ENCODE measurements at regions not wholly inside any gene's neighbourhood (a gene's known extent, or its start where the extent isn't known, plus 50 kb on each side); places are given as distances from the start of the nearest gene placed in this dataset.

DNA sequence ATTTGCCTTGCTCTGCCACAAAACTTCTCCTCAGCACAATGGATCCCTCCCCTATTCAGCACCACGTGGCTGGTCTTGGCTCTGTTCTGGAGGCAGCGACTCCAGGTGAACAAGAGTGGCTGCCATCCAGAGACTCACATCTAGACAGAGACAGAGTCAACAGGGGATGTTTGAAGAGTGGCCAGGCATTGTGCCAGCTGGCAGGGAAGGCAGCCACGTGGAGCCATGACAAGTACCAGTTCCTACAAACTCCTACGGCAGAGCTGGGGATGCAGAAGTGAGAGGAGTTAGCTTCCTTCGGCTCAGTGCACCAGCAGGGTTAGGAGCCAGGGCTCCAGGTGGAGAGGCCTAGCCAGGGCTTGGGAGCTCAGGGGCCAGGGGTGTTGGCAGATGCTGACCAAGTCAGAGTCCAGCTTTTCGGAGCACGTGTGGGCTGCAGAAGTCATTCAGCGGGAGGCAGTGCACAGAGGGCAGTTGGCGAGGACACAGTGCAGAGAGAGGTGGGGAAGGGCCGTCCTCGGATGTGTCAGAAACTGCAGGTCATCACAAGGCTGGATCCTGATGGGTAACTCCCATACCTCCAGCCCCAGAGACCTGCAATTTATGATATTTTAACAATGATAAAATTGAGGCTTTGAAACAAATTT, 171.7 kb upstream of the PDE10A start:
- Histone ChIP-seq H3K4me3 (ENCODE audit: low read depth in 1 of 2, low read length in 2 of 2) (no peak overlapping the region), H3K27ac (ENCODE audit: low read length) (no peak overlapping the region), H3K9ac (ENCODE audit: low read depth, low read length) (no peak overlapping the region), H3K9me3 (ENCODE audit: insufficient read depth, low read length, severe bottlenecking) (no peaks in the 10 kb centered on the region), H2AFZ (ENCODE audit: low read depth, low read length) (no peak overlapping the region), H3K79me2 (ENCODE audit: insufficient read depth, low read length) (no peaks in the 10 kb centered on the region), H3K4me2 (ENCODE audit: insufficient read depth, low read length) (no peak overlapping the region), H3K36me3 (ENCODE audit: insufficient read depth, low read length) (no peaks in the 10 kb centered on the region), H3K4me1 (ENCODE audit: insufficient read depth, low read length) (peaks cover 19% of the 10 kb centered on the region), H4K20me1 (ENCODE audit: insufficient read depth, low read length) (no peaks in the 10 kb centered on the region), H3K27me3 (ENCODE audit: insufficient read depth, low read length, poor library complexity) (no peaks in the 10 kb centered on the region)
- DNase-seq (no peak), ATAC-seq (ENCODE audit: insufficient read depth, low read depth) (no peak)
- TF ChIP-seq EZH2 (IDR thresholded peaks at IDR 0.05; ENCODE audit: borderline replicate concordance, low read depth, low read length, severe bottlenecking) (no peak), CTCF (IDR thresholded peaks at IDR 0.05; ENCODE audit: borderline replicate concordance, extremely low read depth, low read length, poor library complexity, severe bottlenecking) (no peak)

DNA sequence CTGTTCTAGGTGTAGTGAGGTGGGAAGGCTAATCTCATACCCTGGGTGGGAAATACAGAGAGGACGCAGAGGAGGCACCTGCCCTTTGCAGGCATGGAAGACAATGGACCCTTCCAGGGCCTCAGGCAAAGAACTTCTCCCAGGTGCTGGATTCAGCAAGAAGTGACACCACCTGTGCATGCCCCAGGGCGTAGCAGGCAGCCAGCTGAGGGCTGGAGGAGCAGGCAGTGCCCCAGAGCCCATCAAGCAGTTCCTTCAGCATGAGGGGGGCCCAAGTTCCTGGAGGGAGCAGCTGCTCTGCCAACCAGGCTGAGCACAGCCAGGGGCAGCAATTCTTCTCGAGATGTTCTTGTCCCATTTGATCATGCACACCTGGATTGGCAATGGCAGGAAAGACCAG, 170.3 kb upstream of the PDE10A start:
- TF ChIP-seq CTCF (IDR thresholded peaks at IDR 0.05; ENCODE audit: borderline replicate concordance, extremely low read depth, low read length, poor library complexity, severe bottlenecking) (no peak), EZH2 (IDR thresholded peaks at IDR 0.05; ENCODE audit: borderline replicate concordance, low read depth, low read length, severe bottlenecking) (no peak)
- no peaks in the 10 kb centered on the region for H3K79me2 ChIP-seq (ENCODE audit: insufficient read depth, low read length)
- no peak overlapping the region for H3K9ac ChIP-seq (ENCODE audit: low read depth, low read length)
- H2AFZ ChIP-seq (ENCODE audit: low read depth, low read length): no peak overlapping the region
- no peaks in the 10 kb centered on the region for H4K20me1 ChIP-seq (ENCODE audit: insufficient read depth, low read length)
- DNase-seq: no peak
- H3K4me1 ChIP-seq (ENCODE audit: insufficient read depth, low read length): peaks cover 19% of the 10 kb centered on the region
- H3K36me3 ChIP-seq (ENCODE audit: insufficient read depth, low read length): no peaks in the 10 kb centered on the region
- no peak overlapping the region for H3K4me3 ChIP-seq (ENCODE audit: low read depth in 1 of 2, low read length in 2 of 2)
- no peak overlapping the region for H3K4me2 ChIP-seq (ENCODE audit: insufficient read depth, low read length)
- H3K27ac ChIP-seq (ENCODE audit: low read length): no peak overlapping the region
- no peak for ATAC-seq (ENCODE audit: insufficient read depth, low read depth)
- no peaks in the 10 kb centered on the region for H3K9me3 ChIP-seq (ENCODE audit: insufficient read depth, low read length, severe bottlenecking)
- H3K27me3 ChIP-seq (ENCODE audit: insufficient read depth, low read length, poor library complexity): no peaks in the 10 kb centered on the region

DNA sequence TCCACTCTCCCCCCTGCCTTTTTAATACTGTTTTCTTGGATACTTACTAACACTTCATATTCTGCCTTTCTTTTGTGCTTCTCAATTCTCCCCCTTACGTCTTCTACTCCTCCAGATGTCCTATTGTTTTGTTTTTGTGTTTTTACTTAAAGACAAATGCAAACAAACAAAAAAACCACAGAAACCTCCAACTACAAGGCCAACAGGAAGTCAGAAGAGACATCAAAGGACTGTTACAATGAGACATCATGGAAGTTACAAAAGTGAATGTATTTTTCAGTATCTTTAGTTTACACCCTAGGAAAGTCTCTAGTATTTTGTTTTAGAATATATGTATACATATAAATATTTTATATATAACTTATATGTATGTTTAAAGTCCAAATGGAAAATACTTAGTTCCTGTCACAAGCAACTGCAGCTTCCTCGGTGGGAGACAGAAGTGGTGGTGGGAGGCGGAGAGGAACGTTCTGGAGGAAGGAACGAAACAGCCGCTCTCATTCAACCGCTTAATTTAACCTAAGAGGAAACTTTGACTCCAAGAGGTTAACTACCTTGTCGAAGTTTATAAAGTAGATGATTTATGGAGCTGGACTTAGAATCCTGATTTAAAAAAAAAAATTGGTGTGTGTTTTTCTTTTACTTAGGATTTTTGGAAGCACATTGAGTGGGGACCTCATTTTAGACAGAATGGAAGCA, 168.9 kb upstream of the PDE10A start:
- Histone ChIP-seq H2AFZ (ENCODE audit: low read depth, low read length) (no peak overlapping the region), H3K4me3 (ENCODE audit: low read depth in 1 of 2, low read length in 2 of 2) (no peak overlapping the region), H4K20me1 (ENCODE audit: insufficient read depth, low read length) (no peaks in the 10 kb centered on the region), H3K9ac (ENCODE audit: low read depth, low read length) (no peak overlapping the region), H3K36me3 (ENCODE audit: insufficient read depth, low read length) (no peaks in the 10 kb centered on the region), H3K9me3 (ENCODE audit: insufficient read depth, low read length, severe bottlenecking) (no peaks in the 10 kb centered on the region), H3K4me2 (ENCODE audit: insufficient read depth, low read length) (peak overlapping the region; percentile 6; the same call in 1 of the 2 replicates), H3K4me1 (ENCODE audit: insufficient read depth, low read length) (peaks cover 19% of the 10 kb centered on the region), H3K27ac (ENCODE audit: low read length) (peak overlapping the region; percentile 50; the same call in 1 of the 2 replicates), H3K27me3 (ENCODE audit: insufficient read depth, low read length, poor library complexity) (no peaks in the 10 kb centered on the region), H3K79me2 (ENCODE audit: insufficient read depth, low read length) (no peaks in the 10 kb centered on the region)
- TF ChIP-seq CTCF (IDR thresholded peaks at IDR 0.05; ENCODE audit: borderline replicate concordance, extremely low read depth, low read length, poor library complexity, severe bottlenecking) (no peak), EZH2 (IDR thresholded peaks at IDR 0.05; ENCODE audit: borderline replicate concordance, low read depth, low read length, severe bottlenecking) (no peak)
- peak; percentile 13 for DNase-seq
- peak; percentile 80 for ATAC-seq (ENCODE audit: insufficient read depth, low read depth)

Measured in DND-41 (cell line).